NB4 (cell line): ENCODE measurements at regions not wholly inside any gene's neighbourhood (a gene's known extent, or its start where the extent isn't known, plus 50 kb on each side); places are given as distances from the start of the nearest gene placed in this dataset.

Source experiments
- POLR2A ChIP-seq: IDR thresholded peaks from 2 replicates; pipeline ENCODE4 v1.6.1; 2011; ENCODE audit warnings: mild to moderate bottlenecking; ENCODE audit not compliant: insufficient read length; ENCODE audit errors: extremely low read depth
- TF ChIP-seq, protein P1 (sequence below): IDR thresholded peaks from one replicate; pipeline ENCODE4 v1.5.1; 2012; ENCODE audit warnings: low read depth, low read length

DNA sequence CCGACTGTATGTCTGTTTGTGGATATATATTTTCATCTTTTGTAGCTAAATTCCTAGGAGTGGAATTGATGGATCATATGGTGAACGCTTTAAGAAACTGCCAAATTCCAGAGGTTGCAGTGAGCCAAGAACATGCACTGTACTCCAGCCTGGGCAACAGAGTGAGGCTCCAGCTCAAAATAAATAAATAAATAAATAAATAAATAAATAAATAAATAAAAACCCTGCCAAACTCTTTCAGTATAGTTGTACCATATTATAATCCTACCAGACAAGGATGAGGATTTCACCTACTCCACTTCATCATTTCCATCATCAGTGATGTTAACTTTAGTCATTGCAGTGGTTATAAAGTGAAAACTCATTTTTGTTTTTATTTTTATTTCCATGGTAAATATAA lies 325.1 kb upstream of the ANXA10 start:
- TF ChIP-seq, protein P1, sequence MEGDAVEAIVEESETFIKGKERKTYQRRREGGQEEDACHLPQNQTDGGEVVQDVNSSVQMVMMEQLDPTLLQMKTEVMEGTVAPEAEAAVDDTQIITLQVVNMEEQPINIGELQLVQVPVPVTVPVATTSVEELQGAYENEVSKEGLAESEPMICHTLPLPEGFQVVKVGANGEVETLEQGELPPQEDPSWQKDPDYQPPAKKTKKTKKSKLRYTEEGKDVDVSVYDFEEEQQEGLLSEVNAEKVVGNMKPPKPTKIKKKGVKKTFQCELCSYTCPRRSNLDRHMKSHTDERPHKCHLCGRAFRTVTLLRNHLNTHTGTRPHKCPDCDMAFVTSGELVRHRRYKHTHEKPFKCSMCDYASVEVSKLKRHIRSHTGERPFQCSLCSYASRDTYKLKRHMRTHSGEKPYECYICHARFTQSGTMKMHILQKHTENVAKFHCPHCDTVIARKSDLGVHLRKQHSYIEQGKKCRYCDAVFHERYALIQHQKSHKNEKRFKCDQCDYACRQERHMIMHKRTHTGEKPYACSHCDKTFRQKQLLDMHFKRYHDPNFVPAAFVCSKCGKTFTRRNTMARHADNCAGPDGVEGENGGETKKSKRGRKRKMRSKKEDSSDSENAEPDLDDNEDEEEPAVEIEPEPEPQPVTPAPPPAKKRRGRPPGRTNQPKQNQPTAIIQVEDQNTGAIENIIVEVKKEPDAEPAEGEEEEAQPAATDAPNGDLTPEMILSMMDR, result no peak
- TF ChIP-seq POLR2A, result no peak
